Ascending aorta (tissue), 2 donors: ENCODE measurements at regions not wholly inside any gene's neighbourhood (a gene's known extent, or its start where the extent isn't known, plus 50 kb on each side); places are given as distances from the start of the nearest gene placed in this dataset.

Experiments used
- DNase-seq, 2 donors: peaks; one replicate each; pipeline ENCODE4 v3.0.0-alpha.2; 2019; ENCODE audit warnings: low spot score in 2 of 2
- H3K27ac ChIP-seq, 2 donors: fragments of 200-600 bp; sonication (generic); one replicate each; pipeline ENCODE4 v1.5.1; 2016 to 2017; ENCODE audit warnings: mild to moderate bottlenecking in 1 of 2
- H3K27me3 ChIP-seq: fragments of 200-600 bp; sonication (generic); one replicate; pipeline ENCODE4 v1.5.1; 2017
- H3K36me3 ChIP-seq, 2 donors: fragments of 200-600 bp; sonication (generic); one replicate each; pipeline ENCODE4 v1.5.1; 2016
- H3K4me1 ChIP-seq, 2 donors: fragments of 200-600 bp; sonication (generic); one replicate each; pipeline ENCODE4 v1.5.1; 2016 to 2017; ENCODE audit warnings: mild to moderate bottlenecking in 1 of 2
- H3K4me3 ChIP-seq, 2 donors: fragments of 200-600 bp; sonication (generic); one replicate each; pipeline ENCODE4 v1.5.1; 2016 to 2017; ENCODE audit warnings: mild to moderate bottlenecking in 1 of 2
- H3K9me3 ChIP-seq, 2 donors: fragments of 200-600 bp; sonication (generic); one replicate each; pipeline ENCODE4 v1.5.1; 2016
- CTCF ChIP-seq, 3 experiments: fragments of 200-600 bp in 2 of 3; fragments of 450-650 bp in 1 of 3; sonication (generic) in 2 of 3; IDR thresholded peaks; one replicate each; pipeline ENCODE4 v1.5.1; 2016 to 2019; ENCODE audit warnings: antibody characterized with exemption in 3 of 3, mild to moderate bottlenecking in 1 of 3, moderate library complexity in 1 of 3
- intact Hi-C: fragments of 100-400 bp; cut with DNase I; formaldehyde crosslinking; loops from one replicate; pipeline ENCODE4 v1.15.1; 2023

- TF ChIP-seq CTCF (IDR thresholded peaks at IDR 0.05) = no peak
- H3K4me3 ChIP-seq = no peak overlapping the region
- no peaks in the 10 kb centered on the region for H3K36me3 ChIP-seq
- no peak overlapping the region for H3K27ac ChIP-seq
- H3K4me1 ChIP-seq = no peaks in the 10 kb centered on the region
- H3K27me3 ChIP-seq = no peaks in the 10 kb centered on the region
- intact Hi-C loops = no loop called here
- H3K9me3 ChIP-seq = no peaks in the 10 kb centered on the region
- DNase-seq = no peak
These were observed 330.7 kb downstream of the MTX2 start for GRCh38 chr2:176599796-176600485.

- intact Hi-C loops = no loop called here
- DNase-seq = no peak
- Histone ChIP-seq H3K4me1 (no peaks in the 10 kb centered on the region), H3K36me3 (no peaks in the 10 kb centered on the region), H3K9me3 (no peaks in the 10 kb centered on the region), H3K4me3 (no peak overlapping the region), H3K27ac (no peak overlapping the region), H3K27me3 (no peaks in the 10 kb centered on the region)
- no peak for TF ChIP-seq CTCF (IDR thresholded peaks at IDR 0.05)
These were observed 331.8 kb downstream of the MTX2 start for GRCh38 chr2:176601066-176601465.

- Histone ChIP-seq H3K9me3 (no peaks in the 10 kb centered on the region), H3K4me3 (no peak overlapping the region), H3K36me3 (no peaks in the 10 kb centered on the region), H3K27me3 (no peaks in the 10 kb centered on the region), H3K27ac (no peak overlapping the region), H3K4me1 (no peaks in the 10 kb centered on the region)
- intact Hi-C loops = no loop called here
- no peak for TF ChIP-seq CTCF (IDR thresholded peaks at IDR 0.05)
- DNase-seq = no peak
These were observed 342.8 kb downstream of the MTX2 start for GRCh38 chr2:176612036-176612435.

- Histone ChIP-seq H3K4me1 (no peaks in the 10 kb centered on the region), H3K27me3 (no peaks in the 10 kb centered on the region), H3K36me3 (no peaks in the 10 kb centered on the region), H3K4me3 (no peak overlapping the region), H3K27ac (no peak overlapping the region), H3K9me3 (no peaks in the 10 kb centered on the region)
- no peak for TF ChIP-seq CTCF (IDR thresholded peaks at IDR 0.05)
- no peak for DNase-seq
- intact Hi-C loops = no loop called here
These were observed 343.5 kb downstream of the MTX2 start for GRCh38 chr2:176612736-176613135.

GRCh38 chr2:176613323-176613987 is 344.2 kb downstream of the MTX2 start:
- TF ChIP-seq CTCF (IDR thresholded peaks at IDR 0.05) = no peak
- DNase-seq = no peak
- Histone ChIP-seq H3K27ac (no peak overlapping the region), H3K36me3 (no peaks in the 10 kb centered on the region), H3K27me3 (no peaks in the 10 kb centered on the region), H3K4me3 (no peak overlapping the region), H3K9me3 (no peaks in the 10 kb centered on the region), H3K4me1 (no peaks in the 10 kb centered on the region)
- intact Hi-C loops = no loop called here
